NT2/D1 (cell line): ENCODE measurements at regions not wholly inside any gene's neighbourhood (a gene's known extent, or its start where the extent isn't known, plus 50 kb on each side); places are given as distances from the start of the nearest gene placed in this dataset.

ENCODE experiments used
- SUZ12 ChIP-seq: IDR thresholded peaks from 2 replicates; pipeline ENCODE4 v1.6.1; 2011; ENCODE audit not compliant: insufficient read length, insufficient read depth; ENCODE audit errors: extremely low read depth
- YY1 ChIP-seq: IDR thresholded peaks from 2 replicates; pipeline ENCODE4 v1.6.1; 2011; ENCODE audit not compliant: insufficient read length, insufficient read depth

DNA sequence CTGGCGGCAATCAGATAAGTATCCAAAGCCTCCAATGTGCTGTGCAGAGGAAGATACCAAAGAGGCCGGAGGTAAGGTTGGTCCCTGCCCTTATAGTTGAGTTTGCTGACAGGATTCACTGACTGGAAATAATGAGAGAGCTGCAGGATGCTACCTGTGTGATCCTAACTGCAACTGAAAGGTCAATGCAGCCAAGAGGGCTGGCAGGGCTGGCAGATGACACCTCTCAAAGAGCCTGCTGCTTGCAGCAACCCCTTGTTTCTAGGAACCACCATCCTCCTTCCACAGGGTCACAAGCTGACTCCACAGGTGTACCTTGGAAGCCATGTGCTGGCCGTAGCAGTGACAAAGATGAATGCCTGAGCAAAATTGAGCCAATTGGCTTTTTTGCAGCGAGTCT, 348.1 kb downstream of the DDX10 start:
- TF ChIP-seq YY1: no peak
- no peak for TF ChIP-seq SUZ12
